ENCODE measurements at regions not wholly inside any gene's neighbourhood (a gene's known extent, or its start where the extent isn't known, plus 50 kb on each side); places are given as distances from the start of the nearest gene placed in this dataset.

- no peaks in the 10 kb centered on the region for H3K36me3 ChIP-seq (ENCODE audit: insufficient read depth in 1 of 2, low read depth in 1 of 2)
- H3K4me1 ChIP-seq = no peaks in the 10 kb centered on the region
- H3K4me3 ChIP-seq = no peak overlapping the region
- 74 to 78% (median 74%) methylated on average over 6 of the region's 6 CpGs for WGBS, 3 donors
- intact Hi-C loops (cut with DNase I) = no loop called here
- peaks cover 0 to 2% (median 0%) of the 10 kb centered on the region in 3 donors for H3K27me3 ChIP-seq (ENCODE audit: insufficient read depth in 3 of 3, low read length in 2 of 3)
- ATAC-seq = no peak
- no peaks in the 10 kb centered on the region for H3K9me3 ChIP-seq
- no peak overlapping the region for H3K27ac ChIP-seq
- no peak for DNase-seq
- TF ChIP-seq CTCF (IDR thresholded peaks at IDR 0.05) = no peak
These were observed 67.5 kb upstream of the BZW1 start for GRCh38 chr2:200744201-200744602.

- DNase-seq (no peak), ATAC-seq (no peak)
- no peaks in the 10 kb centered on the region for H3K36me3 ChIP-seq (ENCODE audit: insufficient read depth in 1 of 2, low read depth in 1 of 2)
- H3K27me3 ChIP-seq (ENCODE audit: insufficient read depth in 3 of 3, low read length in 2 of 3) = peaks cover 0 to 2% (median 0%) of the 10 kb centered on the region in 3 donors
- intact Hi-C loops (cut with DNase I) = no loop called here
- no peaks in the 10 kb centered on the region for H3K4me1 ChIP-seq
- no peak overlapping the region for H3K27ac ChIP-seq
- WGBS, 3 donors = 94 to 98% (median 96%) methylated on average over 7 of the region's 7 CpGs
- H3K9me3 ChIP-seq = no peaks in the 10 kb centered on the region
- no peak for TF ChIP-seq CTCF (IDR thresholded peaks at IDR 0.05)
- H3K4me3 ChIP-seq = no peak overlapping the region
These were observed 65.4 kb upstream of the BZW1 start for GRCh38 chr2:200746301-200746700.

- no peak for TF ChIP-seq CTCF (IDR thresholded peaks at IDR 0.05)
- no peaks in the 10 kb centered on the region for H3K36me3 ChIP-seq (ENCODE audit: insufficient read depth in 1 of 2, low read depth in 1 of 2)
- WGBS, 3 donors = 36 to 54% (median 41%) methylated on average over 16 of the region's 16 CpGs
- peak overlapping the region; percentile 49 for H3K27ac ChIP-seq
- H3K27me3 ChIP-seq (ENCODE audit: insufficient read depth in 3 of 3, low read length in 2 of 3) = peaks cover 0 to 2% (median 0%) of the 10 kb centered on the region in 3 donors
- H3K9me3 ChIP-seq = no peaks in the 10 kb centered on the region
- H3K4me1 ChIP-seq = no peaks in the 10 kb centered on the region
- intact Hi-C loops (cut with DNase I) = no loop called here
- H3K4me3 ChIP-seq = no peak overlapping the region
- DNase-seq = no peak
- ATAC-seq = peak; percentile 36 to 86 (median 74)
These were observed 63.8 kb upstream of the BZW1 start for GRCh38 chr2:200747668-200748618.

- no peak for TF ChIP-seq CTCF (IDR thresholded peaks at IDR 0.05)
- peaks cover 0 to 2% (median 0%) of the 10 kb centered on the region in 3 donors for H3K27me3 ChIP-seq (ENCODE audit: insufficient read depth in 3 of 3, low read length in 2 of 3)
- no peaks in the 10 kb centered on the region for H3K9me3 ChIP-seq
- WGBS, 3 donors = 81 to 95% (median 88%) methylated on average over 4 of the region's 4 CpGs
- intact Hi-C loops (cut with DNase I) = no loop called here
- H3K4me1 ChIP-seq = no peaks in the 10 kb centered on the region
- no peaks in the 10 kb centered on the region for H3K36me3 ChIP-seq (ENCODE audit: insufficient read depth in 1 of 2, low read depth in 1 of 2)
- peak in 3 of 4 donors; percentile 36 to 67 (median 48) for ATAC-seq
- DNase-seq = no peak
- H3K4me3 ChIP-seq = no peak overlapping the region
- H3K27ac ChIP-seq = no peak overlapping the region
These were observed 62.9 kb upstream of the BZW1 start for GRCh38 chr2:200748779-200749178.
